Transverse colon (tissue), 4 donors: ENCODE measurements at regions not wholly inside any gene's neighbourhood (a gene's known extent, or its start where the extent isn't known, plus 50 kb on each side); places are given as distances from the start of the nearest gene placed in this dataset.

Experiments used
- CTCF ChIP-seq, 5 experiments: fragments of 200-600 bp in 3 of 5; fragments of 450-650 bp in 2 of 5; sonication (generic) in 3 of 5; IDR thresholded peaks; 1 replicate in 2 of 5; 2 replicates in 3 of 5; pipeline ENCODE4 v1.5.1; 2016 to 2017; ENCODE audit warnings: antibody characterized with exemption in 5 of 5, inconsistent platforms in 3 of 5, mild to moderate bottlenecking in 2 of 5, moderate library complexity in 1 of 5
- EP300 ChIP-seq: sonication (generic); formaldehyde crosslinking; IDR thresholded peaks from one replicate; pipeline ENCODE4 v1.6.1; 2017; ENCODE audit warnings: antibody characterized with exemption, low read depth
- POLR2A ChIP-seq: fragments of 450-650 bp; IDR thresholded peaks from one replicate; pipeline ENCODE4 v1.6.1; 2016; ENCODE audit warnings: antibody characterized with exemption, mild to moderate bottlenecking, moderate library complexity
- POLR2AphosphoS5 ChIP-seq, 3 donors: sonication (generic); formaldehyde crosslinking; IDR thresholded peaks; one replicate each; pipeline ENCODE4 v1.6.1; 2016; ENCODE audit warnings: antibody characterized with exemption in 3 of 3

GRCh38 chr12:102317155-102317554 lies 119.5 kb upstream of the PMCH start:
- TF ChIP-seq CTCF (IDR thresholded peaks at IDR 0.05) (no peak), POLR2A (no peak), POLR2AphosphoS5 (IDR thresholded peaks at IDR 0.05) (no peak), EP300 (no peak)
